Neuron (in vitro differentiated cells): ENCODE measurements at regions not wholly inside any gene's neighbourhood (a gene's known extent, or its start where the extent isn't known, plus 50 kb on each side); places are given as distances from the start of the nearest gene placed in this dataset.
"Not testable (repeated sequence)": the region's sequence is repeated elsewhere in the genome, so short reads cannot be mapped to it uniquely, and the experiment has no call there.

Source experiments
- H2AFZ ChIP-seq: one replicate; pipeline ENCODE4 v1.6.1; 2013; ENCODE audit warnings: low read depth, mild to moderate bottlenecking, inconsistent platforms, low read length, moderate library complexity
- H3K27me3 ChIP-seq: one replicate; pipeline ENCODE4 v1.6.1; 2013; ENCODE audit warnings: low read length; ENCODE audit not compliant: insufficient read depth
- H3K36me3 ChIP-seq: one replicate; pipeline ENCODE4 v1.6.1; 2013; ENCODE audit warnings: low read length; ENCODE audit not compliant: insufficient read depth
- H3K4me1 ChIP-seq: one replicate; pipeline ENCODE4 v1.6.1; 2013; ENCODE audit warnings: low read length; ENCODE audit not compliant: insufficient read depth
- H3K4me3 ChIP-seq: 2 replicates; pipeline ENCODE4 v1.5.1; 2013; ENCODE audit warnings: mild to moderate bottlenecking, low read length, moderate library complexity
- H3K9me3 ChIP-seq: one replicate; pipeline ENCODE4 v1.6.1; 2013; ENCODE audit warnings: low read length

GRCh38 chr5:25484391-25484790, 839.6 kb upstream of the CDH10 start:
- no peaks in the 10 kb centered on the region for H3K27me3 ChIP-seq
- no peak overlapping the region for H3K4me3 ChIP-seq
- H3K9me3 ChIP-seq = no peaks in the 10 kb centered on the region
- H3K36me3 ChIP-seq = no peaks in the 10 kb centered on the region
- H3K4me1 ChIP-seq = peaks cover 10% of the 10 kb centered on the region
- H2AFZ ChIP-seq = no peak overlapping the region

GRCh38 chr5:25481463-25481862, 836.7 kb upstream of the CDH10 start:
- Histone ChIP-seq H3K4me1 (peaks cover 10% of the 10 kb centered on the region), H3K9me3 (no peaks in the 10 kb centered on the region), H2AFZ (peak overlapping the region; percentile 61), H3K4me3 (no peak overlapping the region), H3K36me3 (no peaks in the 10 kb centered on the region), H3K27me3 (no peaks in the 10 kb centered on the region)

- H3K9me3 ChIP-seq = no peaks in the 10 kb centered on the region
- H3K4me3 ChIP-seq = no peak overlapping the region
- H3K4me1 ChIP-seq = no peaks in the 10 kb centered on the region
- no peaks in the 10 kb centered on the region for H3K36me3 ChIP-seq
- H3K27me3 ChIP-seq = no peaks in the 10 kb centered on the region
- H2AFZ ChIP-seq = no peak overlapping the region
Observed at GRCh38 chr5:25459082-25459481, 814.3 kb upstream of the CDH10 start.

- H3K27me3 ChIP-seq = no peaks in the 10 kb centered on the region
- no peak overlapping the region for H3K4me3 ChIP-seq
- H3K4me1 ChIP-seq = no peaks in the 10 kb centered on the region
- H2AFZ ChIP-seq = no peak overlapping the region
- no peaks in the 10 kb centered on the region for H3K9me3 ChIP-seq
- no peaks in the 10 kb centered on the region for H3K36me3 ChIP-seq
Observed at GRCh38 chr5:25458628-25459027, 813.9 kb upstream of the CDH10 start.

GRCh38 chr5:25453500-25453899, 808.7 kb upstream of the CDH10 start:
- Histone ChIP-seq H3K4me3 (no peak overlapping the region), H3K4me1 (peaks cover 4% of the 10 kb centered on the region), H3K36me3 (no peaks in the 10 kb centered on the region), H2AFZ (no peak overlapping the region), H3K27me3 (no peaks in the 10 kb centered on the region), H3K9me3 (no peaks in the 10 kb centered on the region)

- Histone ChIP-seq H3K4me3 (no peak overlapping the region), H2AFZ (no peak overlapping the region), H3K9me3 (no peaks in the 10 kb centered on the region), H3K4me1 (peaks cover 11% of the 10 kb centered on the region), H3K27me3 (no peaks in the 10 kb centered on the region), H3K36me3 (no peaks in the 10 kb centered on the region)
Observed at GRCh38 chr5:25451294-25451693, 806.5 kb upstream of the CDH10 start.

- Histone ChIP-seq H3K27me3 (no peaks in the 10 kb centered on the region), H3K4me3 (no peak overlapping the region), H3K4me1 (peaks cover 11% of the 10 kb centered on the region), H3K36me3 (no peaks in the 10 kb centered on the region), H2AFZ (peak overlapping the region; percentile 93), H3K9me3 (no peaks in the 10 kb centered on the region)
Observed at GRCh38 chr5:25448646-25449045, 803.9 kb upstream of the CDH10 start.

GRCh38 chr5:25448190-25448621, 803.4 kb upstream of the CDH10 start:
- Histone ChIP-seq H3K4me3 (no peak overlapping the region), H3K36me3 (no peaks in the 10 kb centered on the region), H3K27me3 (no peaks in the 10 kb centered on the region), H3K4me1 (peaks cover 11% of the 10 kb centered on the region), H2AFZ (peak overlapping the region; percentile 93), H3K9me3 (no peaks in the 10 kb centered on the region)

- H3K9me3 ChIP-seq, H3K4me3 ChIP-seq, H3K4me1 ChIP-seq, H3K36me3 ChIP-seq, H3K27me3 ChIP-seq, H2AFZ ChIP-seq: not testable (repeated sequence)
Observed at GRCh38 chr5:25446061-25446420, 801.3 kb upstream of the CDH10 start.

GRCh38 chr5:25445381-25446060, 800.7 kb upstream of the CDH10 start:
- H3K27me3 ChIP-seq, H3K36me3 ChIP-seq, H3K4me3 ChIP-seq, H3K4me1 ChIP-seq, H3K9me3 ChIP-seq, H2AFZ ChIP-seq: not testable (repeated sequence)

GRCh38 chr5:25444697-25445096, 799.9 kb upstream of the CDH10 start:
- Histone ChIP-seq H3K4me3 (no peak overlapping the region), H3K36me3 (no peaks in the 10 kb centered on the region), H3K4me1 (peaks cover 8% of the 10 kb centered on the region), H2AFZ (no peak overlapping the region), H3K9me3 (no peaks in the 10 kb centered on the region), H3K27me3 (no peaks in the 10 kb centered on the region)

GRCh38 chr5:25441810-25442209, 797.0 kb upstream of the CDH10 start:
- Histone ChIP-seq H3K4me3 (no peak overlapping the region), H3K4me1 (no peaks in the 10 kb centered on the region)

GRCh38 chr5:25439025-25439424, 794.2 kb upstream of the CDH10 start:
- H2AFZ ChIP-seq = no peak overlapping the region
- H3K4me3 ChIP-seq = no peak overlapping the region
- no peaks in the 10 kb centered on the region for H3K9me3 ChIP-seq
- H3K4me1 ChIP-seq = no peaks in the 10 kb centered on the region
- no peaks in the 10 kb centered on the region for H3K36me3 ChIP-seq
- H3K27me3 ChIP-seq = no peaks in the 10 kb centered on the region

More at GRCh38 chr5:25441810-25442209, 797.0 kb upstream of the CDH10 start:
- Histone ChIP-seq H3K36me3 (no peaks in the 10 kb centered on the region), H3K27me3 (no peaks in the 10 kb centered on the region), H2AFZ (no peak overlapping the region), H3K9me3 (no peaks in the 10 kb centered on the region)

GRCh38 chr5:25438375-25438774, 793.6 kb upstream of the CDH10 start:
- H3K4me3 ChIP-seq, H3K36me3 ChIP-seq, H3K4me1 ChIP-seq, H3K9me3 ChIP-seq, H3K27me3 ChIP-seq, H2AFZ ChIP-seq: not testable (repeated sequence)
